Mesothelial cell of epicardium (in vitro differentiated cells): ENCODE measurements at regions not wholly inside any gene's neighbourhood (a gene's known extent, or its start where the extent isn't known, plus 50 kb on each side); places are given as distances from the start of the nearest gene placed in this dataset.

Experiments used
- DNase-seq, 2 experiments: peaks; one replicate each; pipeline ENCODE4 v3.0.0; 2021; ENCODE audit warnings: low spot score in 2 of 2; ENCODE audit not compliant: unreplicated experiment in 2 of 2
- H3K27ac Mint-ChIP-seq: 2 replicates; pipeline ENCODE4 v1.8.0; 2021; ENCODE audit warnings: mixed read lengths
- H3K27me3 Mint-ChIP-seq: 2 replicates; pipeline ENCODE4 v1.8.0; 2021; ENCODE audit warnings: low read depth, mixed read lengths
- H3K36me3 Mint-ChIP-seq: 2 replicates; pipeline ENCODE4 v1.8.0; 2021; ENCODE audit warnings: mixed read lengths
- H3K4me1 Mint-ChIP-seq: 2 replicates; pipeline ENCODE4 v1.8.0; 2021; ENCODE audit warnings: mixed read lengths
- H3K4me3 Mint-ChIP-seq: 2 replicates; pipeline ENCODE4 v1.8.0; 2021; ENCODE audit warnings: mild to moderate bottlenecking, moderate library complexity, mixed read lengths
- H3K9me3 Mint-ChIP-seq: 2 replicates; pipeline ENCODE4 v1.8.0; 2021; ENCODE audit warnings: mixed read lengths
- TF ChIP-seq, protein P1 (sequence below): fragments of 200-600 bp; sonication (generic); IDR thresholded peaks from one replicate; pipeline ENCODE4 v1.5.0; 2021; ENCODE audit warnings: antibody characterized with exemption; ENCODE audit not compliant: unreplicated experiment

DNA sequence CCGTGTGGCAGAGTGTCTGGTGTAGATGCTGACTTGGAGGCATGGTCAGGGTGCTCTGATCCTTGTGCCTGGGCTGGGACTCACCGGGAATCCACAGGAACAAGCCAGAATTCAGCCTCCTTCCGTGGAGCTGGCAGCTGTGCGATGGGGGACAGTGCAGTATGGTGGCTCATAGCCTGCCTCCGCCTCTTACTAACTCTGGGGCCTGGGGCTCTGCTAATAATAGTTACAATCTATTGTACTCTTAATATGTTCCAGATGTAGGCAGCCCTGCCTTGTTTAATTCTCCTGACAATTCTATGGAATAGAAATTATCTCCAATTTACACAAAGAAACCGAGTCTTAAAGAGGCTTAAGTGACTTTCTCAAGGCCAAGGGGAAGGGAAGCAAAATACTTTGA lies 77.6 kb downstream of the PCDH1 start:
- peaks cover 10% of the 10 kb centered on the region for H3K4me1 Mint-ChIP-seq
- no peak for DNase-seq
- H3K36me3 Mint-ChIP-seq: no peaks in the 10 kb centered on the region
- TF ChIP-seq, protein P1, sequence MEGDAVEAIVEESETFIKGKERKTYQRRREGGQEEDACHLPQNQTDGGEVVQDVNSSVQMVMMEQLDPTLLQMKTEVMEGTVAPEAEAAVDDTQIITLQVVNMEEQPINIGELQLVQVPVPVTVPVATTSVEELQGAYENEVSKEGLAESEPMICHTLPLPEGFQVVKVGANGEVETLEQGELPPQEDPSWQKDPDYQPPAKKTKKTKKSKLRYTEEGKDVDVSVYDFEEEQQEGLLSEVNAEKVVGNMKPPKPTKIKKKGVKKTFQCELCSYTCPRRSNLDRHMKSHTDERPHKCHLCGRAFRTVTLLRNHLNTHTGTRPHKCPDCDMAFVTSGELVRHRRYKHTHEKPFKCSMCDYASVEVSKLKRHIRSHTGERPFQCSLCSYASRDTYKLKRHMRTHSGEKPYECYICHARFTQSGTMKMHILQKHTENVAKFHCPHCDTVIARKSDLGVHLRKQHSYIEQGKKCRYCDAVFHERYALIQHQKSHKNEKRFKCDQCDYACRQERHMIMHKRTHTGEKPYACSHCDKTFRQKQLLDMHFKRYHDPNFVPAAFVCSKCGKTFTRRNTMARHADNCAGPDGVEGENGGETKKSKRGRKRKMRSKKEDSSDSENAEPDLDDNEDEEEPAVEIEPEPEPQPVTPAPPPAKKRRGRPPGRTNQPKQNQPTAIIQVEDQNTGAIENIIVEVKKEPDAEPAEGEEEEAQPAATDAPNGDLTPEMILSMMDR: no peak
- H3K27me3 Mint-ChIP-seq: peaks cover 24% of the 10 kb centered on the region
- no peaks in the 10 kb centered on the region for H3K9me3 Mint-ChIP-seq
- H3K4me3 Mint-ChIP-seq: no peak overlapping the region
- H3K27ac Mint-ChIP-seq: no peak overlapping the region

DNA sequence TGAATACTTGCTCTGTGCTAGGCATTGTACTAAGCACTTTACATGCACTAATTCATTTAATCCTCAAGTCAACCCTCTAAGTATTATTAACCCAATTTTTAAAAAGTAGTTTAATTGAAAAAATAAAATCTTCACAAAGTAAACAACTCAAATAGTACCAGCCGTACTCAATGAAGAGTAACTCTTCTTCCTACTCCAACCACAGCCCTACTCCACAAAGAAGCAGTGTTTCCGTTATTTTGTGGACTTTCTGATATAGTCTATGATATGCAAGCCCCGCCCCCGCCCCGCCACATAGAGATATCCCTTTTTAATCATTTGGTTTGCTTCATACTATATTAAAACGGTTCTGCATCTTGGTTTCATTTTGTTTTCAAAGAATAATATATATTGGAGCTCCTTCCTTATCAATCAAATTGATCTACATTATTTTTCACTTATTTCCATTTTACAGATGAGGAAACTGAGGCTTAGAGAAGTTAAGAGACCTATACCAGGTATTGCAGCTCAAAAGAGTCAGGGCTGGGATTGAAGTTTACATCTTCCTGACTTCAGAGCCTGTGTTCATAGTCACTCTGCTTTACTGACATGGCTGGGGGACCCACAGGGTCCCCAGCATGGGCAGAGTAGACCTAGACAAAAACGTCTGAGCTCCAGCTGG lies 78.6 kb downstream of the PCDH1 start:
- Mint-ChIP-seq H3K36me3 (no peaks in the 10 kb centered on the region), H3K9me3 (no peaks in the 10 kb centered on the region), H3K4me1 (peaks cover 9% of the 10 kb centered on the region), H3K27me3 (peaks cover 20% of the 10 kb centered on the region), H3K27ac (no peak overlapping the region), H3K4me3 (no peak overlapping the region)
- TF ChIP-seq, protein P1: no peak
- DNase-seq: no peak

DNA sequence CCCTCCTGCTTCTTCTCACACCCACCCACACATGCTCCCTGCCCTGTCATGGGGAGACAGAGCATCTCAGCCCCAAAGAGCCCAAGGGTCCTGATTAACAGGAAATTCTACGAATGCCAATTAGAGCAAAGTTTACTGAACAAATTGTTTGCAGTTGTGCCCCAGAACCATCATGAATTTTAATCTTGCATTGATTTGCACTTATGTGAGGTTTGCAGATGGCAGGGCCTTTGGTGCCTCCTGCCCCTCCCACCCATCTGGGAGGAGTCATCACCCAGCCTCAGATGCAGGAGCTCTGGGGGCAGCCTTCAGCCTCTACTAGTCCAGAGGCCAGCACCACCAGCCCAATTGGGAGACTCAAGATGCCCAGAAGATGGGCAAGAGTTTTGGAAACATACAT lies 80.8 kb downstream of the PCDH1 start:
- DNase-seq: no peak
- no peak overlapping the region for H3K4me3 Mint-ChIP-seq
- TF ChIP-seq, protein P1: no peak
- H3K36me3 Mint-ChIP-seq: no peaks in the 10 kb centered on the region
- H3K9me3 Mint-ChIP-seq: no peaks in the 10 kb centered on the region
- peaks cover 3% of the 10 kb centered on the region for H3K4me1 Mint-ChIP-seq
- no peak overlapping the region for H3K27ac Mint-ChIP-seq
- peaks cover 5% of the 10 kb centered on the region for H3K27me3 Mint-ChIP-seq

DNA sequence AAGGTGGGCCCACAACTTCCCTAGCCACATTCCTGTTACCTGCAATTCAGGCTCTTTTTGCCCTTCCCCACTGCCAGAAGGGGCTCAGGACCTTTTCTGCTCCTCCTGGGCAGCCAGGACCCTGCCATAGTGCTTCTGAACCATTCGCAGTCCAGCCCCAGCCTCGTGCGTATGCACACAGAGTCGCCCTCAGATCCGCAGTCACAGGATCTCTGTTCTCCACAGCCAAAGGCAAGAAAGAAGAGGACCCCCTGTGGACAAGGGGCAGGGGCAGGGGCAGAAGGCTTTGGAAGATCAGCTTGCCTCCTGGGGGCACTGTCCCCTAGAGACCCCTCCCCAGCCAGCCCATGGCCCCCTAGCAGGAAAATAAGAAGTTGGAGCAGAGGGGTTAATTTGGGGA lies 82.8 kb downstream of the PCDH1 start:
- H3K27me3 Mint-ChIP-seq: peaks cover 7% of the 10 kb centered on the region

DNA sequence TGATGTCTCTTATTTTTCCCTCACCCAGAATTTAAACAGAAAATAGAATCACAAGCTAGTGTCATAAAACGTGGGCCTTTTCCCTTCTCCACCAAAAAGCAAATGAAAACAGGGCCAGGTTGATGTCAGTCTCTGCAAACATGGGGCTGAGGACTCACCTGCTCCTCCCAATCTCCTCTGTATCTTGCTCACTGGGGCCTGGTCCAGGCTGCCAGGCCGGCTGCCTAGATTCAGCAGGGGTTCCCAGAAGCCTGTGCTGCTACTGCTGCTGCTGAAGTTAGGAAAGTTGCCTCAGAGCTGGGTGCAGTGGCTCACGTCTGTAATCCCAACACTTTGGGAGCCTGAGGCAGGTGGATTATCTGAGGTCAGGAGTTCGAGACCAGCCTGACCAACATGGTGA lies 84.3 kb downstream of the PCDH1 start:
- TF ChIP-seq, protein P1: no peak
- Mint-ChIP-seq H3K36me3 (no peaks in the 10 kb centered on the region), H3K4me3 (no peak overlapping the region), H3K27ac (no peak overlapping the region), H3K27me3 (peaks cover 12% of the 10 kb centered on the region), H3K4me1 (no peaks in the 10 kb centered on the region), H3K9me3 (no peaks in the 10 kb centered on the region)
- DNase-seq: no peak

More for the DNA sequence above, 82.8 kb downstream of the PCDH1 start:
- no peak overlapping the region for H3K4me3 Mint-ChIP-seq
- peaks cover 2% of the 10 kb centered on the region for H3K4me1 Mint-ChIP-seq
- no peak for DNase-seq
- H3K36me3 Mint-ChIP-seq: no peaks in the 10 kb centered on the region
- H3K27ac Mint-ChIP-seq: no peak overlapping the region
- TF ChIP-seq, protein P1: no peak
- H3K9me3 Mint-ChIP-seq: no peaks in the 10 kb centered on the region

DNA sequence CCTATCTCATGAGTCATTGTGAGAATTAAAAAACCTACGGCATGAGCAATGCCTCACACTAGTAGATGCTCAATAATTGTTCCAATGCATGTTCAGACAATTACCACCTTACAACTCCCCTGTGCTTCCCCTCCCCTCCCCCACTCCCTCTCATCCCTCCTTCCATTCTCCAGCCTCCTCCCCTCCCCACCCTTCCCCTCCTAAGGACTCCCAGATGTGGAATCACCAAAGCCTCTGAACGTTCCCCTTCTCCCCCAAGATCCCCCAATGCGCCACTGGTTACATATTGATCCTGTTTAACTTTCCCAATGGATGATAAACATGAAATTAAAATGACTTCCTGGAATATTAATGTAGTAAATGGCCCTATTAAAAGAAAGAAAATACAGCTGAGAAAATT lies 84.8 kb downstream of the PCDH1 start:
- peaks cover 14% of the 10 kb centered on the region for H3K27me3 Mint-ChIP-seq
- no peaks in the 10 kb centered on the region for H3K4me1 Mint-ChIP-seq
- DNase-seq: no peak
- no peaks in the 10 kb centered on the region for H3K36me3 Mint-ChIP-seq
- TF ChIP-seq, protein P1: no peak
- no peak overlapping the region for H3K27ac Mint-ChIP-seq
- H3K9me3 Mint-ChIP-seq: no peaks in the 10 kb centered on the region
- no peak overlapping the region for H3K4me3 Mint-ChIP-seq
